Mucosa of descending colon (tissue), 3 donors: ENCODE measurements at regions not wholly inside any gene's neighbourhood (a gene's known extent, or its start where the extent isn't known, plus 50 kb on each side); places are given as distances from the start of the nearest gene placed in this dataset.
A peak's percentile ranks its signal among the peaks of the same experiment; 100 is the strongest.

ENCODE experiments used
- ATAC-seq: fragments of 200-7000 bp; cut with Tn5 transposase; one replicate; pipeline ENCODE4 v1.9.1; 2020; ENCODE audit warnings: mild to moderate bottlenecking, moderate library complexity
- DNase-seq, 3 donors: peaks; one replicate each; pipeline ENCODE4 v3.0.0-alpha.2; 2020
- H3K36me3 ChIP-seq: fragments of 200-600 bp; one replicate; pipeline ENCODE4 v1.8.0; 2021; ENCODE audit warnings: low read depth, mild to moderate bottlenecking
- H3K4me1 ChIP-seq: fragments of 200-600 bp; one replicate; pipeline ENCODE4 v1.8.0; 2021; ENCODE audit warnings: low read depth, mild to moderate bottlenecking
- H3K4me3 ChIP-seq: fragments of 200-600 bp; one replicate; pipeline ENCODE4 v1.8.0; 2021; ENCODE audit warnings: mild to moderate bottlenecking
- H3K9me3 ChIP-seq: fragments of 200-600 bp; one replicate; pipeline ENCODE4 v1.8.0; 2021; ENCODE audit warnings: mild to moderate bottlenecking
- intact Hi-C, 2 donors: fragments of 100-400 bp; cut with DNase I in 1 of 2; cut with micrococcal nuclease in 1 of 2; formaldehyde crosslinking; loops; one replicate each; pipeline versions ENCODE4 v1.11.0 to v1.11.1; 2022; cut with DNase I, micrococcal nuclease
- TF ChIP-seq, protein P1 (sequence below): fragments of 200-600 bp; IDR thresholded peaks from one replicate; pipeline ENCODE4 v1.8.0; 2022; ENCODE audit warnings: antibody characterized with exemption, mild to moderate bottlenecking
- donor health status: DM: no; HTN: no; CAD: no; lungs with moderate emphysema.
- donor health status: DM: no; HTN: no; CAD: no.
- donor health status: DM: no; HTN: yes; CAD: no.

DNA sequence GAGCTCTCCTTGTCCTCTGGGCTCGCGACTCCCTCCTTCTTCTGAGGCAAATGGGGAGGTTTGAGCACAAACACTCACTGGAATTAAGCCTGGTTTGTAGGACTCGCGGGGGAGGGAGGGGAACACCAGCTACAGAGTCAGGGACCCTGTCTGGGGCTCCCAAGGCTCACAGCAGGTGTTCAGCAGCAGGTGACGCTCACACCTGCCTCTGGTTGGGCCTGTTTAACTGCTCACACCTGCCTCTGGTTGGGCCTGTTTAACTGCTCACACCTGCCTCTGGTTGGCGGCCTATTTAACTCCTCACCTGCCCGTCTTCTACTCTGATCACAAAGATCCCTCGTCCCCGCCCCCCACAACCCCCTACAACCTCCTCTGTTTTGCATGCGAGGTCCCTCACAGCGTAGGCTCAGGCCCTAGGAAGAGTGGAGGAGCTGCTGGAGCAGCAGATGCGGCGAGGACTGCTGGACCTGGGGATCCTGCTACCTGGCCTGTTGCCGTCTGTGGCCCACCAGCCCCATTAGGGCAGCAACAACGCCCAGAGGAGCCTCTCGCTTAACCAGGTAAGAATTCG, 181.9 kb downstream of the ERMARD start:
- Histone ChIP-seq H3K9me3 (no peaks in the 10 kb centered on the region), H3K4me1 (no peaks in the 10 kb centered on the region), H3K4me3 (no peak overlapping the region), H3K36me3 (no peaks in the 10 kb centered on the region)
- peak; percentile 54 for ATAC-seq
- TF ChIP-seq, protein P1, sequence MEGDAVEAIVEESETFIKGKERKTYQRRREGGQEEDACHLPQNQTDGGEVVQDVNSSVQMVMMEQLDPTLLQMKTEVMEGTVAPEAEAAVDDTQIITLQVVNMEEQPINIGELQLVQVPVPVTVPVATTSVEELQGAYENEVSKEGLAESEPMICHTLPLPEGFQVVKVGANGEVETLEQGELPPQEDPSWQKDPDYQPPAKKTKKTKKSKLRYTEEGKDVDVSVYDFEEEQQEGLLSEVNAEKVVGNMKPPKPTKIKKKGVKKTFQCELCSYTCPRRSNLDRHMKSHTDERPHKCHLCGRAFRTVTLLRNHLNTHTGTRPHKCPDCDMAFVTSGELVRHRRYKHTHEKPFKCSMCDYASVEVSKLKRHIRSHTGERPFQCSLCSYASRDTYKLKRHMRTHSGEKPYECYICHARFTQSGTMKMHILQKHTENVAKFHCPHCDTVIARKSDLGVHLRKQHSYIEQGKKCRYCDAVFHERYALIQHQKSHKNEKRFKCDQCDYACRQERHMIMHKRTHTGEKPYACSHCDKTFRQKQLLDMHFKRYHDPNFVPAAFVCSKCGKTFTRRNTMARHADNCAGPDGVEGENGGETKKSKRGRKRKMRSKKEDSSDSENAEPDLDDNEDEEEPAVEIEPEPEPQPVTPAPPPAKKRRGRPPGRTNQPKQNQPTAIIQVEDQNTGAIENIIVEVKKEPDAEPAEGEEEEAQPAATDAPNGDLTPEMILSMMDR: no peak
- DNase-seq: peak in 1 of 3 donors; percentile 37
- intact Hi-C loops: no loop called here

DNA sequence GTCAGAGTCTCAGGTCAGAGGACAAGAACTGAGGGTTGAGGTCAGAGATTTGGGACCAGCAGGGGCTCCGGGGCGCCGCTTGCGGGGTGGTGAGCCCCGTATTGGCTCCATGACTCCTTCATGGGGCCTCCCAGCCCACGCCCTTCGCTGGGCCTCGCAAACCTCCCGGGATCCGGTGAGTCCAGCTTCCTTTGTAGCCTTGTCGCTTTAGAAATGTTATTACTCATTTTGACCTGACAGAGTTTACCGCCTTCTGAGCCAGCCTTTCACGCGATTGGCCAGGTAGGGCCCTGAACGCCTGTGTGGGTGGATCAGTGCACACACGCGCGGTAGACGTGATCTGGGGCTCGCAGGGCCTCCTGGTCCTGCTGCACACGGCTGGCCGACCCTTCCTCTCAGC, 181.1 kb downstream of the ERMARD start:
- ATAC-seq (no peak), DNase-seq (no peak)
- H3K9me3 ChIP-seq: no peaks in the 10 kb centered on the region
- H3K4me3 ChIP-seq: no peak overlapping the region
- TF ChIP-seq, protein P1: no peak
- H3K4me1 ChIP-seq: no peaks in the 10 kb centered on the region
- intact Hi-C loops: no loop called here
- H3K36me3 ChIP-seq: no peaks in the 10 kb centered on the region

DNA sequence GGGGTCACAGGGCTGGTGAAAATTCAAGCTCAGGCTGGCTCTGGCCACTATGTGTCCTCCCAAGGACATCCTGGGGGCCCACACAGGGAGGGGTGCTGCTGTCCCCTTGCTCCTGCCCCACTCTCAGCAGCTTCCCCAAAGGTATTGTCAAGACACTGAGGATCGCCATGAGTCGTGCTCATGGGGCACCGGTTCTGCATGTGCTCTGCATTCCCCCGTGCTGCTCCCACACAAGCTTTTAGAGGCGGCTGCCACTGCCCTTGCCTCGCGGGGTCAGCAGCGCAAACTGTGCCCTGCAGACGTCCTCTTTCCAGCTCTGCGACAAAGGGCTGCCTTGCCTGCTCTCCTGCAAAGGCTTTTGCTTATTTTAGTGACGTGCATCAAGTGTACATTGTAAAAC, 179.8 kb downstream of the ERMARD start:
- H3K9me3 ChIP-seq: no peaks in the 10 kb centered on the region
- ATAC-seq (no peak), DNase-seq (no peak)
- no peak overlapping the region for H3K4me3 ChIP-seq
- no peaks in the 10 kb centered on the region for H3K36me3 ChIP-seq
- H3K4me1 ChIP-seq: no peaks in the 10 kb centered on the region
- TF ChIP-seq, protein P1: no peak
- intact Hi-C loops: no loop called here

DNA sequence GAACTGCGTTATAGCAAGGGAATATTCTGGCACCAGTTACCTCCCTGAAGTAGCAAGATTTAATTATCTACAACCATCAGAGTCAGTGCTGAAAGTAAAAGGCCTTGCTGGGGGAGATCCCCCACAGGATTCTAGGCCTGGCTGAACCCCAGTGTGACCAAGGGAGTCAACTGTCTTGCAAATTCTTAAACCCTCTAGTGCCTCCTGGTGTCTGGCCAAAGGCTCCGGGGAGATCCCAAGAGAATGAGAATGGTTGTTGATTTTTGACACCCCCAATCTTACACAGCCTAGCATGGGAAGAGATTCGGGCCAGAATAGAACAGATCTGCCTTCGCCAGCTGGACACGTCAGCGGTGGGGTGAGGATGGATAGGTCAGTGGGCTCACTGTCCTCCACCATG, 179.4 kb downstream of the ERMARD start:
- Histone ChIP-seq H3K9me3 (no peaks in the 10 kb centered on the region), H3K4me3 (no peak overlapping the region), H3K36me3 (no peaks in the 10 kb centered on the region), H3K4me1 (no peaks in the 10 kb centered on the region)
- intact Hi-C loops: no loop called here
- no peak for ATAC-seq
- no peak for DNase-seq
- TF ChIP-seq, protein P1: no peak

DNA sequence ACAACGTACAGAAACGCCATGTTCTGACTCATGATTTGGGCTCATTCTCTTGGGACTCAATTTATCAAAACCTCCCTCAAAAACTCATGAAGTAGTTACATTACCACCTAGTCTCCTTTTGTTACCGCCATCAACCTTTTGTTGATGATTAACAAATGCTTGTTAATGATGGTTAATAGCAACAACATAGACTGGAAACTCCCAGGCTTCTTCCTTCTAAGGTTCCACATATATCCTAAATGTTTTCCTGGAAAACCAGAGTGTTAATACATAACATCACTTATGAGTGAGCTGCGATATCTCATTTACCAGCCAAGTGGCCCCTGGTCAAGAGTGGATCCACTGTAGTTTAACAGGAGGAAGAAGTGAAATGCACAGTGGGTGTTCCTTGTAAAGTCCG, 176.3 kb downstream of the ERMARD start:
- Histone ChIP-seq H3K36me3 (no peaks in the 10 kb centered on the region), H3K9me3 (no peaks in the 10 kb centered on the region), H3K4me1 (no peaks in the 10 kb centered on the region), H3K4me3 (no peak overlapping the region)
- DNase-seq (no peak), ATAC-seq (no peak)
- TF ChIP-seq, protein P1: no peak
- intact Hi-C loops: no loop called here
